ENCODE measurements at regions not wholly inside any gene's neighbourhood (a gene's known extent, or its start where the extent isn't known, plus 50 kb on each side); places are given as distances from the start of the nearest gene placed in this dataset.

DNA sequence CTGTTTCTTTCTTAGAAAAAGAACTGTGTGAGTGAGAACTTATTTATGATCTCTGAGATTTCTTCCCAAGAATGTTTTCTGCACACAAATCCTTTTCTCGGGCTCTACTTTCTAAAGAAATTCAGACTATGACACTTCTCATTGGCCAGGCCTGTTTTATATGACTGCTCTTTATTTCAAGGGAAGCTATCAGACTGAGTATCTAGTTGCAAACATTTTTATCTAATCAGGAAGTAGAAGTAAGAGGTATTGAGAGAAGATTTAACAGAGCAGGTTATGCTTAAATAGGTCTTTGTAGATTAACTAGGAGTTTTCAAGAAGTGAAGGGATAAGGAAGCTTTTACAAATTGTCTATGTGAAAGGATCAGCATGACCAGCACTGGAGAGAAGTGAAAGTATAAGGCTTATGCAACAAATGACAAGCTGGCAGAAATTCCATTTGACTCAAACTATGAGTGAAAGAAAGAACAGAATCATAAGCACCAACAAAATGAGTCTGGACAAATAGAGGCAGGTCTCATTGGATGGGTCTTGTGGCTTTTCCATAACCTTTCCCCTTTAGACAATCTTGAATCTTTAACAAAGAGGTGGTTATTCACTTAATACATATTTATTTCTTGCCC is 71.9 kb upstream of the CHL1 start:
- TF ChIP-seq EP300 (IDR thresholded peaks at IDR 0.05) = no peak
- no peak for TF ChIP-seq POLR2A (IDR thresholded peaks at IDR 0.05; ENCODE audit: low read depth)
- TF ChIP-seq POLR2AphosphoS5 (IDR thresholded peaks at IDR 0.05) = no peak
- TF ChIP-seq, protein P1, sequence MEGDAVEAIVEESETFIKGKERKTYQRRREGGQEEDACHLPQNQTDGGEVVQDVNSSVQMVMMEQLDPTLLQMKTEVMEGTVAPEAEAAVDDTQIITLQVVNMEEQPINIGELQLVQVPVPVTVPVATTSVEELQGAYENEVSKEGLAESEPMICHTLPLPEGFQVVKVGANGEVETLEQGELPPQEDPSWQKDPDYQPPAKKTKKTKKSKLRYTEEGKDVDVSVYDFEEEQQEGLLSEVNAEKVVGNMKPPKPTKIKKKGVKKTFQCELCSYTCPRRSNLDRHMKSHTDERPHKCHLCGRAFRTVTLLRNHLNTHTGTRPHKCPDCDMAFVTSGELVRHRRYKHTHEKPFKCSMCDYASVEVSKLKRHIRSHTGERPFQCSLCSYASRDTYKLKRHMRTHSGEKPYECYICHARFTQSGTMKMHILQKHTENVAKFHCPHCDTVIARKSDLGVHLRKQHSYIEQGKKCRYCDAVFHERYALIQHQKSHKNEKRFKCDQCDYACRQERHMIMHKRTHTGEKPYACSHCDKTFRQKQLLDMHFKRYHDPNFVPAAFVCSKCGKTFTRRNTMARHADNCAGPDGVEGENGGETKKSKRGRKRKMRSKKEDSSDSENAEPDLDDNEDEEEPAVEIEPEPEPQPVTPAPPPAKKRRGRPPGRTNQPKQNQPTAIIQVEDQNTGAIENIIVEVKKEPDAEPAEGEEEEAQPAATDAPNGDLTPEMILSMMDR (IDR thresholded peaks at IDR 0.05) = no peak
- 87% methylated on average over 1 of the region's 1 CpG for WGBS
- Histone ChIP-seq H3K9me3 (no peaks in the 10 kb centered on the region), H3K27ac (replicated peaks in 1 of 4) (no peak overlapping the region), H3K36me3 (no peaks in the 10 kb centered on the region), H3K4me3 (no peak overlapping the region), H3K27me3 (no peaks in the 10 kb centered on the region), H3K4me1 (no peaks in the 10 kb centered on the region)
- intact Hi-C loops (cut with DNase I) = no loop called here
- DNase-seq (ENCODE audit: extremely low spot score) = no peak

- no peaks in the 10 kb centered on the region for H3K27me3 ChIP-seq
Observed at GRCh38 chr3:128515-129172, 67.9 kb upstream of the CHL1 start.

DNA sequence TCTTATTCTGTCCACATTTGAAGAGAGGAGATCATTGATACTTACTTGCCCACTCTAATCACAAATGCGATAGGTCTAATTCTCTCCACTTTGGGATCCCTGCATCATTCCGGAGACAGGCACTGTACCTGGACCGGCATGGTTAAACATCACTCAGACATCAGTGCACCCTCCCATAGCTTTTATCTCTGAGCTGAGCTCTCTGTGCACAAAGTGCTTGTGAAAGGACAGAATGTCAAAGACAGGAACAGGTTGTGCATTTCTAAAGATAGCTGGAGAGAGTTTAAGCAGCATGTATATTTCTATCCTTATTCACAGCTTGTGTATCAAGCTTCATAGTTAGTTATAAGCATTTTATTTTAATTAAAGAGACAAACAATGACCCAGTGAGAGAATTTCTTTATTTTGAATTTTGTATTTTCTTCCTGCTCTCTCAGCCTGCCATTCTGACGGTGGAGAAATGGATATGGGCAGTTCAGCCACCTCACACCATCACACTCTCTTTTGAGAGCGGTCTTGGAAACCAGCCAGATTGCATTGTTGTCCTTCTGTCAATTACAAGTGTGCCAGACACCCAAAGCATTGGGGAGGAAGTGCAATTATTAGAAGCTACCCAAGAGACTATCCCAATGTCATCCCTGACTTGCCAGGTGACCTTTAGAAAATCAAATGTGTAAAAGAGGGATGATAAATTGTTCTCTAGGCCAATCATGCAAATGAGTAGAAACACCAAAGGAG is 65.2 kb upstream of the CHL1 start:
- Histone ChIP-seq H3K4me3 (no peak overlapping the region), H3K9me3 (no peaks in the 10 kb centered on the region), H3K27me3 (no peaks in the 10 kb centered on the region), H3K27ac (replicated peaks in 1 of 4) (no peak overlapping the region), H3K36me3 (no peaks in the 10 kb centered on the region), H3K4me1 (no peaks in the 10 kb centered on the region)
- intact Hi-C loops (cut with DNase I) = no loop called here
- WGBS = 83% methylated on average over 5 of the region's 5 CpGs
- no peak for DNase-seq (ENCODE audit: extremely low spot score)
- TF ChIP-seq POLR2A (IDR thresholded peaks at IDR 0.05; ENCODE audit: low read depth) (no peak), POLR2AphosphoS5 (IDR thresholded peaks at IDR 0.05) (no peak), EP300 (IDR thresholded peaks at IDR 0.05) (no peak)
- TF ChIP-seq, protein P1 (IDR thresholded peaks at IDR 0.05) = no peak

More at GRCh38 chr3:128515-129172, 67.9 kb upstream of the CHL1 start:
- Histone ChIP-seq H3K4me3 (no peak overlapping the region), H3K36me3 (no peaks in the 10 kb centered on the region), H3K9me3 (no peaks in the 10 kb centered on the region), H3K27ac (replicated peaks in 1 of 4) (no peak overlapping the region), H3K4me1 (no peaks in the 10 kb centered on the region)
- intact Hi-C loops (cut with DNase I) = no loop called here
- no peak for TF ChIP-seq EP300 (IDR thresholded peaks at IDR 0.05)
- TF ChIP-seq, protein P1 (IDR thresholded peaks at IDR 0.05) = no peak
- no peak for TF ChIP-seq POLR2AphosphoS5 (IDR thresholded peaks at IDR 0.05)
- TF ChIP-seq POLR2A (IDR thresholded peaks at IDR 0.05; ENCODE audit: low read depth) = no peak
- WGBS = 74% methylated on average over 3 of the region's 3 CpGs
- DNase-seq (ENCODE audit: extremely low spot score) = no peak

- H3K27ac ChIP-seq (replicated peaks in 1 of 4) = no peak overlapping the region
- no peaks in the 10 kb centered on the region for H3K4me1 ChIP-seq
- H3K4me3 ChIP-seq = no peak overlapping the region
- DNase-seq (ENCODE audit: extremely low spot score) = no peak
- H3K9me3 ChIP-seq = no peaks in the 10 kb centered on the region
- H3K36me3 ChIP-seq = no peaks in the 10 kb centered on the region
- intact Hi-C loops (cut with DNase I) = no loop called here
- no peaks in the 10 kb centered on the region for H3K27me3 ChIP-seq
- TF ChIP-seq, protein P1 (IDR thresholded peaks at IDR 0.05) = no peak
- TF ChIP-seq EP300 (IDR thresholded peaks at IDR 0.05) (no peak), POLR2A (IDR thresholded peaks at IDR 0.05; ENCODE audit: low read depth) (no peak)
Observed at GRCh38 chr3:132378-132777, 64.2 kb upstream of the CHL1 start.
